ENCODE measurements at regions not wholly inside any gene's neighbourhood (a gene's known extent, or its start where the extent isn't known, plus 50 kb on each side); places are given as distances from the start of the nearest gene placed in this dataset.

DNA sequence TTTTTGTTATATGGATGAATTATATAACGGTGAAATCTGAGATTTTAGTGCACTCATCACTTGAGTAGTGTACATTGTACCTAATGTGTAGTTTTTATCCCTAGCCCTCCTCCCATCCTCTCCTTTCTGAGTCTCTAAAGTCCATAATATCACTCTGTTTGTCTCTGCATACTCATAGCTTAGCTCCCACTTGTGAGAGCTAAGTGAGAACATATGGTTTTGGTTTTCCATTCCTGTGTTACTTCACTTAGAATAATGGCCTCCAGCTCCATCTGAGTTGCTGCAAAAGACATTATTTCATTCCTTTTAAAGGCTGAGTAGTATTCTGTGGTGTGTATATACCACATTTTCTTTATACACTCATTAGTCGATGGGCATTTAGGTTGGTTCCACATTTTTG lies 94.0 kb downstream of the SLC10A2 start:
- TF ChIP-seq, protein P1, sequence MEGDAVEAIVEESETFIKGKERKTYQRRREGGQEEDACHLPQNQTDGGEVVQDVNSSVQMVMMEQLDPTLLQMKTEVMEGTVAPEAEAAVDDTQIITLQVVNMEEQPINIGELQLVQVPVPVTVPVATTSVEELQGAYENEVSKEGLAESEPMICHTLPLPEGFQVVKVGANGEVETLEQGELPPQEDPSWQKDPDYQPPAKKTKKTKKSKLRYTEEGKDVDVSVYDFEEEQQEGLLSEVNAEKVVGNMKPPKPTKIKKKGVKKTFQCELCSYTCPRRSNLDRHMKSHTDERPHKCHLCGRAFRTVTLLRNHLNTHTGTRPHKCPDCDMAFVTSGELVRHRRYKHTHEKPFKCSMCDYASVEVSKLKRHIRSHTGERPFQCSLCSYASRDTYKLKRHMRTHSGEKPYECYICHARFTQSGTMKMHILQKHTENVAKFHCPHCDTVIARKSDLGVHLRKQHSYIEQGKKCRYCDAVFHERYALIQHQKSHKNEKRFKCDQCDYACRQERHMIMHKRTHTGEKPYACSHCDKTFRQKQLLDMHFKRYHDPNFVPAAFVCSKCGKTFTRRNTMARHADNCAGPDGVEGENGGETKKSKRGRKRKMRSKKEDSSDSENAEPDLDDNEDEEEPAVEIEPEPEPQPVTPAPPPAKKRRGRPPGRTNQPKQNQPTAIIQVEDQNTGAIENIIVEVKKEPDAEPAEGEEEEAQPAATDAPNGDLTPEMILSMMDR (IDR thresholded peaks at IDR 0.05), result no peak
- TF ChIP-seq EZH2 (IDR thresholded peaks at IDR 0.05; ENCODE audit: borderline replicate concordance, insufficient read depth, low read depth, low read length, poor library complexity, severe bottlenecking), result no peak
